ENCODE measurements at regions not wholly inside any gene's neighbourhood (a gene's known extent, or its start where the extent isn't known, plus 50 kb on each side); places are given as distances from the start of the nearest gene placed in this dataset.

- peaks cover 4 to 6% (median 5%) of the 10 kb centered on the region in 3 donors for H3K9me3 Mint-ChIP-seq
- H3K27ac Mint-ChIP-seq: no peak overlapping the region
- H3K4me1 Mint-ChIP-seq: peaks cover 12 to 25% (median 24%) of the 10 kb centered on the region in 3 donors
- no peaks in the 10 kb centered on the region for H3K36me3 Mint-ChIP-seq
- no peak overlapping the region for H3K4me3 Mint-ChIP-seq
- H3K27me3 Mint-ChIP-seq: no peaks in the 10 kb centered on the region
Observed at GRCh38 chr1:224500796-224501195, 66.2 kb upstream of the WDR26 start.

- peak overlapping the region in 1 of 4 donors; percentile 28 for H3K4me3 Mint-ChIP-seq
- H3K27ac Mint-ChIP-seq: peak overlapping the region in 1 of 3 donors; percentile 62
- H3K27me3 Mint-ChIP-seq: no peaks in the 10 kb centered on the region
Observed at GRCh38 chr1:224501836-224502235, 67.2 kb upstream of the WDR26 start.

GRCh38 chr1:224502459-224503160 lies 68.0 kb upstream of the WDR26 start:
- no peaks in the 10 kb centered on the region for H3K36me3 Mint-ChIP-seq
- H3K27ac Mint-ChIP-seq: no peak overlapping the region
- no peak overlapping the region for H3K4me3 Mint-ChIP-seq
- H3K9me3 Mint-ChIP-seq: no peaks in the 10 kb centered on the region
- H3K4me1 Mint-ChIP-seq: peaks cover 11 to 22% (median 20%) of the 10 kb centered on the region in 3 donors
- no peaks in the 10 kb centered on the region for H3K27me3 Mint-ChIP-seq

More at GRCh38 chr1:224501836-224502235, 67.2 kb upstream of the WDR26 start:
- H3K9me3 Mint-ChIP-seq: peaks cover 1 to 3% (median 2%) of the 10 kb centered on the region in 3 donors
- no peaks in the 10 kb centered on the region for H3K36me3 Mint-ChIP-seq
- peaks cover 12 to 25% (median 24%) of the 10 kb centered on the region in 3 donors for H3K4me1 Mint-ChIP-seq

GRCh38 chr1:224503161-224504118 lies 68.8 kb upstream of the WDR26 start:
- no peaks in the 10 kb centered on the region for H3K27me3 Mint-ChIP-seq
- H3K4me3 Mint-ChIP-seq: peak overlapping the region in 2 of 4 donors; percentile 67 to 72
- H3K4me1 Mint-ChIP-seq: peaks cover 5 to 13% (median 12%) of the 10 kb centered on the region in 3 donors
- H3K27ac Mint-ChIP-seq: no peak overlapping the region
- H3K36me3 Mint-ChIP-seq: no peaks in the 10 kb centered on the region
- no peaks in the 10 kb centered on the region for H3K9me3 Mint-ChIP-seq

GRCh38 chr1:224504297-224505041 lies 69.9 kb upstream of the WDR26 start:
- H3K27me3 Mint-ChIP-seq: no peaks in the 10 kb centered on the region
- no peaks in the 10 kb centered on the region for H3K9me3 Mint-ChIP-seq
- H3K36me3 Mint-ChIP-seq: no peaks in the 10 kb centered on the region
- peak overlapping the region in 1 of 4 donors; percentile 4 for H3K4me3 Mint-ChIP-seq
- no peak overlapping the region for H3K27ac Mint-ChIP-seq
- H3K4me1 Mint-ChIP-seq: peaks cover 5 to 11% (median 8%) of the 10 kb centered on the region in 3 donors

GRCh38 chr1:224505454-224506093 lies 71.0 kb upstream of the WDR26 start:
- Mint-ChIP-seq H3K4me3 (no peak overlapping the region), H3K9me3 (no peaks in the 10 kb centered on the region), H3K27ac (no peak overlapping the region), H3K4me1 (peaks cover 5 to 11% (median 8%) of the 10 kb centered on the region in 3 donors), H3K36me3 (no peaks in the 10 kb centered on the region), H3K27me3 (no peaks in the 10 kb centered on the region)

- Mint-ChIP-seq H3K9me3 (no peaks in the 10 kb centered on the region), H3K4me3 (no peak overlapping the region), H3K27ac (no peak overlapping the region), H3K36me3 (no peaks in the 10 kb centered on the region), H3K27me3 (no peaks in the 10 kb centered on the region), H3K4me1 (peaks cover 5 to 11% (median 8%) of the 10 kb centered on the region in 3 donors)
Observed at GRCh38 chr1:224506141-224506814, 71.7 kb upstream of the WDR26 start.

GRCh38 chr1:224507771-224508523 lies 73.3 kb upstream of the WDR26 start:
- Mint-ChIP-seq H3K27me3 (no peaks in the 10 kb centered on the region), H3K9me3 (no peaks in the 10 kb centered on the region), H3K27ac (no peak overlapping the region), H3K4me1 (peaks cover 3 to 7% (median 5%) of the 10 kb centered on the region in 3 donors), H3K4me3 (no peak overlapping the region), H3K36me3 (no peaks in the 10 kb centered on the region)

- no peak overlapping the region for H3K4me3 Mint-ChIP-seq
- no peak overlapping the region for H3K27ac Mint-ChIP-seq
- no peaks in the 10 kb centered on the region for H3K36me3 Mint-ChIP-seq
- H3K9me3 Mint-ChIP-seq: no peaks in the 10 kb centered on the region
- peaks cover 5 to 11% (median 5%) of the 10 kb centered on the region in 3 donors for H3K4me1 Mint-ChIP-seq
- no peaks in the 10 kb centered on the region for H3K27me3 Mint-ChIP-seq
Observed at GRCh38 chr1:224509907-224510306, 75.3 kb upstream of the WDR26 start.

GRCh38 chr1:224510880-224511645 lies 76.5 kb upstream of the WDR26 start:
- no peak overlapping the region for H3K27ac Mint-ChIP-seq
- no peaks in the 10 kb centered on the region for H3K9me3 Mint-ChIP-seq
- H3K4me1 Mint-ChIP-seq: peaks cover 5 to 11% (median 5%) of the 10 kb centered on the region in 3 donors
- H3K4me3 Mint-ChIP-seq: no peak overlapping the region
- no peaks in the 10 kb centered on the region for H3K36me3 Mint-ChIP-seq
- H3K27me3 Mint-ChIP-seq: no peaks in the 10 kb centered on the region

- H3K4me1 Mint-ChIP-seq: peaks cover 5 to 11% (median 5%) of the 10 kb centered on the region in 3 donors
- H3K9me3 Mint-ChIP-seq: no peaks in the 10 kb centered on the region
- H3K4me3 Mint-ChIP-seq: no peak overlapping the region
- no peaks in the 10 kb centered on the region for H3K36me3 Mint-ChIP-seq
- no peaks in the 10 kb centered on the region for H3K27me3 Mint-ChIP-seq
- no peak overlapping the region for H3K27ac Mint-ChIP-seq
Observed at GRCh38 chr1:224512600-224513151, 78.1 kb upstream of the WDR26 start.

- H3K4me3 Mint-ChIP-seq: peak overlapping the region in 1 of 4 donors; percentile 35
Observed at GRCh38 chr1:224513383-224513782, 78.8 kb upstream of the WDR26 start.

More at GRCh38 chr1:224513383-224513782, 78.8 kb upstream of the WDR26 start:
- Mint-ChIP-seq H3K27ac (no peak overlapping the region), H3K27me3 (no peaks in the 10 kb centered on the region), H3K4me1 (peaks cover 5 to 10% (median 5%) of the 10 kb centered on the region in 3 donors), H3K9me3 (no peaks in the 10 kb centered on the region), H3K36me3 (no peaks in the 10 kb centered on the region)

All from IgD-negative memory B cell (primary cell).